Gastroesophageal sphincter (tissue), 4 donors: ENCODE measurements at regions not wholly inside any gene's neighbourhood (a gene's known extent, or its start where the extent isn't known, plus 50 kb on each side); places are given as distances from the start of the nearest gene placed in this dataset.

Experiments
- ATAC-seq: fragments of 150-250 bp; one replicate; pipeline ENCODE4 v1.9.1; 2016; ENCODE audit warnings: mild to moderate bottlenecking, moderate library complexity
- H3K27ac ChIP-seq, 4 donors: fragments of 200-600 bp; sonication (generic) in 3 of 4; 1 replicate in 3 of 4; 2 replicates in 1 of 4; pipeline ENCODE4 v1.5.1; 2016 to 2019
- H3K27me3 ChIP-seq: fragments of 200-600 bp; sonication (generic); one replicate; pipeline ENCODE4 v1.5.1; 2019
- H3K36me3 ChIP-seq, 2 donors: fragments of 200-600 bp; sonication (generic); one replicate each; pipeline ENCODE4 v1.5.1; 2019; ENCODE audit warnings: control low read depth in 1 of 2
- H3K4me1 ChIP-seq, 3 donors: fragments of 200-600 bp; sonication (generic); 1 replicate in 2 of 3; 2 replicates in 1 of 3; pipeline ENCODE4 v1.5.1; 2016 to 2019; ENCODE audit warnings: control low read depth in 2 of 3
- H3K4me3 ChIP-seq, 2 donors: fragments of 200-600 bp; sonication (generic); one replicate each; pipeline ENCODE4 v1.5.1; 2019; ENCODE audit warnings: mild to moderate bottlenecking in 1 of 2, moderate library complexity in 1 of 2
- H3K9me3 ChIP-seq, 3 donors: fragments of 200-600 bp; sonication (generic); one replicate each; pipeline ENCODE4 v1.5.1; 2017 to 2019; ENCODE audit warnings: control low read depth in 2 of 3
- CTCF ChIP-seq, 4 experiments: fragments of 200-600 bp in 2 of 4; fragments of 450-650 bp in 2 of 4; sonication (generic) in 1 of 4; IDR thresholded peaks; one replicate each; pipeline ENCODE4 v1.5.1; 2017 to 2019; ENCODE audit warnings: antibody characterized with exemption in 4 of 4, mild to moderate bottlenecking in 2 of 4, moderate library complexity in 2 of 4
- EP300 ChIP-seq: sonication (generic); formaldehyde crosslinking; IDR thresholded peaks from one replicate; pipeline ENCODE4 v1.6.1; 2017; ENCODE audit warnings: antibody characterized with exemption, mild to moderate bottlenecking
- POLR2A ChIP-seq, 2 donors: fragments of 450-650 bp; IDR thresholded peaks; one replicate each; pipeline ENCODE4 v1.6.1; 2017; ENCODE audit warnings: antibody characterized with exemption in 2 of 2, mild to moderate bottlenecking in 2 of 2, moderate library complexity in 1 of 2
- POLR2AphosphoS5 ChIP-seq: sonication (generic); formaldehyde crosslinking; IDR thresholded peaks from one replicate; pipeline ENCODE4 v1.6.1; 2017; ENCODE audit warnings: antibody characterized with exemption
- WGBS, 2 donors: methylation state at CpG; one replicate each; pipeline ENCODE4 v1.1.5; 2018; ENCODE audit warnings: low coverage in 1 of 2; 5-methylcytosine and 5-hydroxymethylcytosine counted together

GRCh38 chr5:164362835-164363234, 857.4 kb downstream of the MAT2B start:
- Histone ChIP-seq H3K27ac (no peak overlapping the region), H3K4me1 (no peaks in the 10 kb centered on the region), H3K36me3 (no peaks in the 10 kb centered on the region), H3K27me3 (no peaks in the 10 kb centered on the region), H3K9me3 (no peaks in the 10 kb centered on the region), H3K4me3 (no peak overlapping the region)
- TF ChIP-seq CTCF (IDR thresholded peaks at IDR 0.05): no peak
- no peak for TF ChIP-seq POLR2AphosphoS5
- TF ChIP-seq POLR2A (IDR thresholded peaks at IDR 0.05): no peak
- TF ChIP-seq EP300: no peak
- no peak for ATAC-seq

- no peak overlapping the region for H3K27ac ChIP-seq
- H3K27me3 ChIP-seq: no peaks in the 10 kb centered on the region
- no peaks in the 10 kb centered on the region for H3K36me3 ChIP-seq
- H3K4me1 ChIP-seq: no peaks in the 10 kb centered on the region
- H3K9me3 ChIP-seq: no peaks in the 10 kb centered on the region
- WGBS, 2 donors: 80 to 84% methylated on average over 7 of the region's 7 CpGs
- ATAC-seq: no peak
- H3K4me3 ChIP-seq: no peak overlapping the region
- no peak for TF ChIP-seq POLR2AphosphoS5
- no peak for TF ChIP-seq CTCF (IDR thresholded peaks at IDR 0.05)
- TF ChIP-seq POLR2A (IDR thresholded peaks at IDR 0.05): no peak
- TF ChIP-seq EP300: no peak
Observed at GRCh38 chr5:164364237-164365208, 859.1 kb downstream of the MAT2B start.

GRCh38 chr5:164370841-164371240, 865.4 kb downstream of the MAT2B start:
- Histone ChIP-seq H3K4me3 (no peak overlapping the region), H3K27me3 (no peaks in the 10 kb centered on the region), H3K27ac (no peak overlapping the region), H3K4me1 (no peaks in the 10 kb centered on the region), H3K36me3 (no peaks in the 10 kb centered on the region), H3K9me3 (no peaks in the 10 kb centered on the region)
- TF ChIP-seq EP300 (no peak), CTCF (IDR thresholded peaks at IDR 0.05) (no peak), POLR2AphosphoS5 (no peak), POLR2A (IDR thresholded peaks at IDR 0.05) (no peak)
- no peak for ATAC-seq
- 83 to 97% methylated on average over 4 of the region's 4 CpGs for WGBS, 2 donors

GRCh38 chr5:164372892-164373291, 867.5 kb downstream of the MAT2B start:
- TF ChIP-seq EP300: no peak
- no peak for TF ChIP-seq CTCF (IDR thresholded peaks at IDR 0.05)
- no peak for TF ChIP-seq POLR2AphosphoS5
- TF ChIP-seq POLR2A (IDR thresholded peaks at IDR 0.05): no peak
- Histone ChIP-seq H3K4me3 (no peak overlapping the region), H3K9me3 (no peaks in the 10 kb centered on the region), H3K27me3 (no peaks in the 10 kb centered on the region), H3K4me1 (no peaks in the 10 kb centered on the region), H3K27ac (no peak overlapping the region), H3K36me3 (no peaks in the 10 kb centered on the region)
- ATAC-seq: no peak
- 64 to 77% methylated on average over 1 of the region's 1 CpG for WGBS, 2 donors

- TF ChIP-seq POLR2A (IDR thresholded peaks at IDR 0.05): no peak
- no peak for TF ChIP-seq POLR2AphosphoS5
- TF ChIP-seq CTCF (IDR thresholded peaks at IDR 0.05): no peak
- TF ChIP-seq EP300: no peak
- Histone ChIP-seq H3K4me1 (no peaks in the 10 kb centered on the region), H3K4me3 (no peak overlapping the region), H3K27ac (no peak overlapping the region), H3K36me3 (no peaks in the 10 kb centered on the region), H3K9me3 (no peaks in the 10 kb centered on the region), H3K27me3 (no peaks in the 10 kb centered on the region)
- 24 to 41% methylated on average over 2 of the region's 2 CpGs for WGBS, 2 donors
- ATAC-seq: no peak
Observed at GRCh38 chr5:164373876-164374275, 868.5 kb downstream of the MAT2B start.
